ENCODE measurements at regions not wholly inside any gene's neighbourhood (a gene's known extent, or its start where the extent isn't known, plus 50 kb on each side); places are given as distances from the start of the nearest gene placed in this dataset.
"Not testable (repeated sequence)": the region's sequence is repeated elsewhere in the genome, so short reads cannot be mapped to it uniquely, and the experiment has no call there.

- no peak for DNase-seq (ENCODE audit: low read depth in 3 of 3)
Measured at GRCh38 chr22:45061332-45061731, 51.5 kb upstream of the PHF21B start.

GRCh38 chr22:45064313-45065278, 54.8 kb upstream of the PHF21B start:
- DNase-seq (ENCODE audit: low read depth in 3 of 3) = peak; percentile 33 to 69 (median 39)

- DNase-seq (ENCODE audit: low read depth in 3 of 3) = no peak
Measured at GRCh38 chr22:45065726-45066125, 55.9 kb upstream of the PHF21B start.

- no peak for DNase-seq (ENCODE audit: low read depth in 3 of 3)
Measured at GRCh38 chr22:45067731-45068130, 57.9 kb upstream of the PHF21B start.

- DNase-seq (ENCODE audit: low read depth in 3 of 3) = peak in 1 of 3 experiments; percentile 32
Measured at GRCh38 chr22:45069925-45070324, 60.1 kb upstream of the PHF21B start.

- no peak for DNase-seq (ENCODE audit: low read depth in 3 of 3)
Measured at GRCh38 chr22:45071618-45072017, 61.8 kb upstream of the PHF21B start.

GRCh38 chr22:45072322-45072903, 62.6 kb upstream of the PHF21B start:
- peak in 1 of 3 experiments; percentile 40 for DNase-seq (ENCODE audit: low read depth in 3 of 3)

GRCh38 chr22:45073064-45073463, 63.3 kb upstream of the PHF21B start:
- DNase-seq (ENCODE audit: low read depth in 3 of 3) = no peak

- no peak for DNase-seq (ENCODE audit: low read depth in 3 of 3)
Measured at GRCh38 chr22:45077286-45077685, 67.5 kb upstream of the PHF21B start.

GRCh38 chr22:45077826-45078334, 68.1 kb upstream of the PHF21B start:
- DNase-seq (ENCODE audit: low read depth in 3 of 3) = no peak

- peak in 1 of 3 experiments; percentile 14 for DNase-seq (ENCODE audit: low read depth in 3 of 3)
Measured at GRCh38 chr22:45082795-45083194, 73.0 kb upstream of the PHF21B start.

- DNase-seq (ENCODE audit: low read depth in 3 of 3) = peak in 1 of 3 experiments; percentile 42
Measured at GRCh38 chr22:45083659-45084305, 74.0 kb upstream of the PHF21B start.

- DNase-seq (ENCODE audit: low read depth in 3 of 3) = no peak
Measured at GRCh38 chr22:45084400-45084920, 74.7 kb upstream of the PHF21B start.

- no peak for DNase-seq (ENCODE audit: low read depth in 3 of 3)
Measured at GRCh38 chr22:45087802-45088201, 75.9 kb upstream of the NUP50 start.

- no peak for DNase-seq (ENCODE audit: low read depth in 3 of 3)
Measured at GRCh38 chr22:45088576-45088975, 75.1 kb upstream of the NUP50 start.

- no peak for DNase-seq (ENCODE audit: low read depth in 3 of 3)
Measured at GRCh38 chr22:45090497-45090910, 73.2 kb upstream of the NUP50 start.

GRCh38 chr22:45091254-45091854, 72.4 kb upstream of the NUP50 start:
- no peak for DNase-seq (ENCODE audit: low read depth in 3 of 3)

GRCh38 chr22:45091875-45092274, 71.8 kb upstream of the NUP50 start:
- not testable (repeated sequence) for DNase-seq (ENCODE audit: low read depth in 3 of 3)

- DNase-seq (ENCODE audit: low read depth in 3 of 3) = no peak
Measured at GRCh38 chr22:45092644-45093043, 71.1 kb upstream of the NUP50 start.

- no peak for DNase-seq (ENCODE audit: low read depth in 3 of 3)
Measured at GRCh38 chr22:45093609-45094008, 70.1 kb upstream of the NUP50 start.

- no peak for DNase-seq (ENCODE audit: low read depth in 3 of 3)
Measured at GRCh38 chr22:45094081-45094720, 69.5 kb upstream of the NUP50 start.

Data from stimulated activated CD4-positive, alpha-beta T cell treated with anti-CD3 and anti-CD28 coated beads, TNF-alpha, amount 100 ng/mL, for 24 hours (primary cell).